K562 (cell line): ENCODE measurements at regions not wholly inside any gene's neighbourhood (a gene's known extent, or its start where the extent isn't known, plus 50 kb on each side); places are given as distances from the start of the nearest gene placed in this dataset.

Experiments
- ATAC-seq: fragments of 200-7000 bp; cut with Tn5 transposase; 3 replicates; pipeline ENCODE4 v1.9.1; 2020; ENCODE audit warnings: moderate library complexity
- BruUV-seq: library from RNA; stranded (reverse); fragments of 400-500 nt; replicated peaks from 2 replicates; lab custom pipeline; 2021; lab: Mats Ljungman, UMichigan
- CTCF ChIA-PET: fragments of 300-600 bp; formaldehyde crosslinking; extraction: SDS; loops from one replicate; lab custom pipeline; 2021; ENCODE audit warnings: low intra/inter-chr PET ratio; lab: Yijun Ruan, JAX
- POLR2A ChIA-PET: fragments of 300-600, 350-650 bp; sonication (Branson Sonifier 250); formaldehyde crosslinking; extraction: SDS; loops from one replicate; lab custom pipeline; 2021; ENCODE audit warnings: antibody characterized with exemption, inconsistent platforms; lab: Yijun Ruan, JAX
- DNase-seq, 4 experiments: peaks; one replicate each; pipeline versions ENCODE4 v3.0.0 to v3.0.0-alpha.2; 2011 to 2018; ENCODE audit warnings: low spot score in 3 of 4, mixed read lengths in 3 of 4; ENCODE audit errors: extremely low read depth in 1 of 4
- FAIRE-seq: peaks from 2 replicates; lab custom pipeline; 2011; peaks lifted over from hg19 to GRCh38; lab: Jason Lieb, UNC
- H2AFZ ChIP-seq: 2 replicates; pipeline ENCODE4 v1.6.0; 2011; ENCODE audit warnings: low read depth, low read length, control low read depth, inconsistent platforms
- H3K27ac ChIP-seq: fragments of 200-600 bp; 3 replicates; pipeline ENCODE4 v1.8.0; 2011; ENCODE audit warnings: low read depth, mild to moderate bottlenecking, control low read depth, inconsistent platforms, low read length, moderate library complexity, mixed read lengths; ENCODE audit errors: extremely low read depth
- H3K27me3 ChIP-seq, 2 experiments: fragments of 300-600 bp in 1 of 2; 2 replicates in 1 of 2; 3 replicates in 1 of 2; pipeline versions ENCODE4 v1.6.0 to v1.8.0; 2011; ENCODE audit warnings: inconsistent platforms in 2 of 2, low read length in 2 of 2, mild to moderate bottlenecking in 1 of 2, mixed read lengths in 1 of 2, moderate library complexity in 1 of 2; ENCODE audit not compliant: control insufficient read depth in 2 of 2, insufficient read depth in 2 of 2
- H3K36me3 ChIP-seq: fragments of 300-600 bp; 3 replicates; pipeline ENCODE4 v1.8.0; 2011; ENCODE audit warnings: mild to moderate bottlenecking, low read length, inconsistent platforms; ENCODE audit not compliant: control insufficient read depth, insufficient read depth
- H3K4me1 ChIP-seq, 2 experiments: fragments of 200-600 bp in 1 of 2; replicated peaks in 1 of 2; 2 replicates in 1 of 2; 3 replicates in 1 of 2; pipeline versions ENCODE4 v1.5.1 to v1.8.0; 2011; ENCODE audit warnings: inconsistent platforms in 2 of 2, low read length in 2 of 2, mild to moderate bottlenecking in 1 of 2, mixed read lengths in 1 of 2, moderate library complexity in 1 of 2; ENCODE audit not compliant: control insufficient read depth in 2 of 2, insufficient read depth in 2 of 2
- H3K4me2 ChIP-seq: 2 replicates; pipeline ENCODE4 v1.6.1; 2011; ENCODE audit warnings: low read length, control low read depth, inconsistent platforms, mixed read lengths; ENCODE audit not compliant: insufficient read depth
- H3K4me3 ChIP-seq: fragments of 200-600 bp; sonication (generic), shearing (Covaris generic); 2 replicates; pipeline ENCODE4 v1.5.1; 2016; ENCODE audit warnings: control low read depth, inconsistent platforms
- H3K79me2 ChIP-seq: fragments of 200-600 bp; 3 replicates; pipeline ENCODE4 v1.8.0; 2011; ENCODE audit warnings: low read length, inconsistent platforms; ENCODE audit not compliant: control insufficient read depth, insufficient read depth
- H3K9ac ChIP-seq, 2 experiments: 2 replicates each; pipeline versions ENCODE4 v1.6.0 to v1.6.1; 2011; ENCODE audit warnings: low read depth in 2 of 2, low read length in 2 of 2, control low read depth in 1 of 2, inconsistent platforms in 1 of 2, mild to moderate bottlenecking in 1 of 2, mixed read lengths in 1 of 2; ENCODE audit not compliant: insufficient read depth in 1 of 2
- H3K9me1 ChIP-seq: one replicate; pipeline ENCODE4 v1.6.0; 2011; ENCODE audit warnings: inconsistent platforms, mild to moderate bottlenecking, low read length, moderate library complexity; ENCODE audit not compliant: control insufficient read depth, insufficient read depth
- H3K9me3 ChIP-seq: replicated peaks from 2 replicates; pipeline ENCODE4 v1.5.1; 2011; ENCODE audit warnings: low read depth, low read length, inconsistent platforms; ENCODE audit not compliant: control insufficient read depth, insufficient read depth
- H4K20me1 ChIP-seq: replicated peaks from 2 replicates; pipeline ENCODE4 v1.6.1; 2011; ENCODE audit warnings: low read length, inconsistent platforms, mixed read lengths; ENCODE audit not compliant: control insufficient read depth, insufficient read depth
- AFF4 ChIP-seq: sonication (generic); formaldehyde crosslinking; IDR thresholded peaks from 2 replicates; pipeline ENCODE4 v1.8.0; 2023; ENCODE audit warnings: mild to moderate bottlenecking, missing genetic modification reagents
- CEBPZ ChIP-seq: fragments of 150-350 bp; IDR thresholded peaks from 2 replicates; pipeline ENCODE4 v1.6.1; 2014; ENCODE audit warnings: low read depth, mild to moderate bottlenecking, low read length, borderline replicate concordance
- EHMT2 ChIP-seq: fragments of 450-650 bp; IDR thresholded peaks from 2 replicates; pipeline ENCODE4 v1.6.1; 2018; ENCODE audit warnings: antibody characterized with exemption
- ELK3 ChIP-seq: fragments of 450-650 bp; formaldehyde crosslinking; IDR thresholded peaks from 2 replicates; pipeline ENCODE4 v1.4.0; 2020; ENCODE audit warnings: mild to moderate bottlenecking
- MITF ChIP-seq: IDR thresholded peaks from 2 replicates; pipeline ENCODE4 v1.6.1; 2014; ENCODE audit warnings: antibody characterized with exemption
- ZBTB2 ChIP-seq: fragments of 450-650 bp; IDR thresholded peaks from 2 replicates; pipeline ENCODE4 v1.6.1; 2016; ENCODE audit warnings: antibody characterized with exemption
- ZNF143 ChIP-seq: sonication (generic); formaldehyde crosslinking; IDR thresholded peaks from 2 replicates; pipeline ENCODE4 v1.9.0; 2022; ENCODE audit warnings: mild to moderate bottlenecking, missing genetic modification reagents
- WGBS: fragments of 100-300 bp; shearing (Covaris generic); methylation state at CpG from one replicate; pipeline ENCODE4 v1.1.6; 2016; ENCODE audit warnings: low coverage, mixed read lengths; ENCODE audit not compliant: insufficient coverage; ENCODE audit errors: missing lambda C conversion rate; 5-methylcytosine and 5-hydroxymethylcytosine counted together
- in situ Hi-C: fragments of 300-500 bp; cut with MboI; formaldehyde crosslinking; loops from 4 replicates; pipeline ENCODE4 v1.15.0; 2018; ENCODE audit warnings: inconsistent platforms, mixed read lengths
- intact Hi-C: fragments of 100-400 bp; cut with micrococcal nuclease; formaldehyde crosslinking; loops from 2 replicates; pipeline ENCODE4 v1.14.2; 2022

GRCh38 chr1:9449976-9450696 is 89.1 kb upstream of the SLC25A33 start (continued):
- TF ChIP-seq MITF = no peak

GRCh38 chr1:9451081-9451480 is 88.2 kb upstream of the SLC25A33 start:
- ChIA-PET POLR2A (interaction anchor here (1.1 to 2.4 kb wide), 2 partner anchors 9 to 10 kb away, joined by 5 to 10 read pairs; no protein-coding TSS in a partner anchor), CTCF (no interaction called here)
- Histone ChIP-seq H3K9ac (no peak overlapping the region), H3K27me3 (peaks cover 46 to 80% of the 10 kb centered on the region in 2 experiments), H3K36me3 (no peaks in the 10 kb centered on the region), H3K79me2 (no peaks in the 10 kb centered on the region), H3K9me3 (no peaks in the 10 kb centered on the region), H3K27ac (no peak overlapping the region), H2AFZ (no peak overlapping the region), H3K4me2 (no peak overlapping the region), H3K4me3 (no peak overlapping the region), H4K20me1 (peaks cover 3% of the 10 kb centered on the region; the same call in 1 of the 2 replicates), H3K9me1 (no peaks in the 10 kb centered on the region), H3K4me1 (no peaks in the 10 kb centered on the region; a peak in 1 of 5 replicates)
- under 1% methylated on average over 8 of the region's 8 CpGs for WGBS
- intact Hi-C loops (no loop called here), in situ Hi-C loops (loop anchor here (10.0 kb wide), 1 partner anchor 166 kb away; no protein-coding TSS in a partner anchor)
- DNase-seq (no peak), ATAC-seq (no peak), FAIRE-seq (no peak)
- no TSS peak for BruUV-seq
- TF ChIP-seq ZBTB2 (no peak), AFF4 (CRISPR knock-in tag) (no peak), ZNF143 (no peak), ELK3 (CRISPR knock-in tag) (no peak), CEBPZ (no peak), EHMT2 (no peak)
